ENCODE measurements at regions not wholly inside any gene's neighbourhood (a gene's known extent, or its start where the extent isn't known, plus 50 kb on each side); places are given as distances from the start of the nearest gene placed in this dataset.

DNA sequence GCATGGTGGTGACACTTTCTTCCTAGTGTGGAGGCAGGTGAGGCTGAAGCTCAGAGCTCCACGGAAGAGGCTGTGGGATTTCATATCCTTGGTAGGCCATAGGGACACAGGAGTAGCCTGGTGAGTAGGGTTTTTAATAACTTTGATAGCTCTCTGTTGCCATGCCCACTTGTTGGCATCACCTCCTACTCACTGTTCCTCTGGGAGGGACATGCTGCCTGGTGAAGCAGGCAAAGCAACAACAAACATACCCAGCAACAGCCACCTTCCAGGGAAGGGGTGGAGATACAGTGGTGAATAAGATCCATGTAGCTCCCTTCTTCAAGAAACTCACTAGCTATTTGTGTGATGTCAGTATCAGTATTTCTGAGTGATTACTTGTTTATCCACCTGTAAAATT lies 285.4 kb downstream of the CLIC5 start:
- ATAC-seq (no peak), DNase-seq (no peak)
- intact Hi-C loops (cut with DNase I): no loop called here
- WGBS, 2 donors: 33 to 62% methylated on average over 1 of the region's 1 CpG
- Histone ChIP-seq H3K27ac (no peak overlapping the region), H3K9me3 (no peaks in the 10 kb centered on the region), H3K27me3 (no peaks in the 10 kb centered on the region), H3K4me3 (no peak overlapping the region), H3K4me1 (no peaks in the 10 kb centered on the region), H3K36me3 (replicated peaks in 1 of 2; ENCODE audit: insufficient read depth in 1 of 2, low read depth in 2 of 2) (no peaks in the 10 kb centered on the region)
- TF ChIP-seq, protein P1, sequence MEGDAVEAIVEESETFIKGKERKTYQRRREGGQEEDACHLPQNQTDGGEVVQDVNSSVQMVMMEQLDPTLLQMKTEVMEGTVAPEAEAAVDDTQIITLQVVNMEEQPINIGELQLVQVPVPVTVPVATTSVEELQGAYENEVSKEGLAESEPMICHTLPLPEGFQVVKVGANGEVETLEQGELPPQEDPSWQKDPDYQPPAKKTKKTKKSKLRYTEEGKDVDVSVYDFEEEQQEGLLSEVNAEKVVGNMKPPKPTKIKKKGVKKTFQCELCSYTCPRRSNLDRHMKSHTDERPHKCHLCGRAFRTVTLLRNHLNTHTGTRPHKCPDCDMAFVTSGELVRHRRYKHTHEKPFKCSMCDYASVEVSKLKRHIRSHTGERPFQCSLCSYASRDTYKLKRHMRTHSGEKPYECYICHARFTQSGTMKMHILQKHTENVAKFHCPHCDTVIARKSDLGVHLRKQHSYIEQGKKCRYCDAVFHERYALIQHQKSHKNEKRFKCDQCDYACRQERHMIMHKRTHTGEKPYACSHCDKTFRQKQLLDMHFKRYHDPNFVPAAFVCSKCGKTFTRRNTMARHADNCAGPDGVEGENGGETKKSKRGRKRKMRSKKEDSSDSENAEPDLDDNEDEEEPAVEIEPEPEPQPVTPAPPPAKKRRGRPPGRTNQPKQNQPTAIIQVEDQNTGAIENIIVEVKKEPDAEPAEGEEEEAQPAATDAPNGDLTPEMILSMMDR (IDR thresholded peaks at IDR 0.05): no peak
- no peak for TF ChIP-seq POLR2A (IDR thresholded peaks at IDR 0.05)

DNA sequence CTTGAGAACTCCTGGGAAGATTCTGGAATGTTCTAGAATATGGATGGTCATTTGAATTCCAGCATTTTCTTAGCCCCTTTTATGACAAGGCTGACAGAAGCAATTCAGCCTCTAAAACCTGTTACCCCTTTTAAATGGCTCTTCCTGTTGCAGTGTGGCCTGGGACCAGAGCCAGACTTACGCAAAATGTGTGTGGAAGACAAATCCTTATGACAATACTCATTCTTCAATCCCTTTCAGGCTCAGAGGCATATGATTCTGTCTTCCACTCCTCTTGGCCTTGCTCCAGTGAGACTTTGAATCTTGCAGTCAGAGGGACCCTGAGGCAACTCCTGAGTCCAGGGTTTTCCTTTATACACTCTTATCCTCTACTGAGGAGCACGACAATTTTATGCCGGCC lies 287.0 kb downstream of the CLIC5 start:
- no peaks in the 10 kb centered on the region for H3K36me3 ChIP-seq (replicated peaks in 1 of 2; ENCODE audit: insufficient read depth in 1 of 2, low read depth in 2 of 2)
- no peak overlapping the region for H3K27ac ChIP-seq
- DNase-seq: no peak
- 81 to 89% methylated on average over 3 of the region's 3 CpGs for WGBS, 2 donors
- H3K4me3 ChIP-seq: no peak overlapping the region
- no peak for ATAC-seq
- H3K9me3 ChIP-seq: no peaks in the 10 kb centered on the region
- no peaks in the 10 kb centered on the region for H3K4me1 ChIP-seq
- no peak for TF ChIP-seq POLR2A (IDR thresholded peaks at IDR 0.05)
- TF ChIP-seq, protein P1 (IDR thresholded peaks at IDR 0.05): no peak
- H3K27me3 ChIP-seq: no peaks in the 10 kb centered on the region
- intact Hi-C loops (cut with DNase I): no loop called here

DNA sequence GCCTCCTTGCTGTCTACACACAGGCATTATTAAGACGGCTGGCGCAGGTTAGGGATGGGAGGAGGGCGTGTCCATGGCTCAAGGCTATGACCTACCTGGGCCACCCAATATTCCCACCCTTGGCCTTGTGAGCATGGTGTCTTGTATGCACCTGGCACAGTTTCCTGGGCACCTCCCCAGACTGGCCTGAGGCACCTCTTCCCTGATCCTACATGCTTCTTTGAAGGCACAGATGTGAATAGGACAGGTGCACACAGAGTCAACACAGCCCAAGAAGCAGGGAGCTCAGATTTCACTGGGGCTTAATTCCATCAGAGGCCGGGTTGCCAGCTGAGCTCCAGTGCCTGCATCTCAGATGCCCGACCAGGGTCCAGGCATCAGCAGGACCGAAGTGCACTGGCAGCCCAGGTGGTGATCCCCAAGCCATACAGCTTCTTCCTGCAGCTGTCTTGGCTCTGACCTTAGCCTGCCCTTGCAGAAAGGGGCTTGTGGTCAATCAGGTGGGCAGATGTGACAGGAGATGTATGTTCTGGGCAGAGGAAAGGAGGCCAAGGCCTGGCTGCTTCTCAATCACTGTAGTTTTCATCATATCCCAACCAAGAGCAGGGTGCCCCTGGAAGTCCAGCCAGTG lies 287.7 kb downstream of the CLIC5 start:
- DNase-seq: no peak
- no peak for ATAC-seq

DNA sequence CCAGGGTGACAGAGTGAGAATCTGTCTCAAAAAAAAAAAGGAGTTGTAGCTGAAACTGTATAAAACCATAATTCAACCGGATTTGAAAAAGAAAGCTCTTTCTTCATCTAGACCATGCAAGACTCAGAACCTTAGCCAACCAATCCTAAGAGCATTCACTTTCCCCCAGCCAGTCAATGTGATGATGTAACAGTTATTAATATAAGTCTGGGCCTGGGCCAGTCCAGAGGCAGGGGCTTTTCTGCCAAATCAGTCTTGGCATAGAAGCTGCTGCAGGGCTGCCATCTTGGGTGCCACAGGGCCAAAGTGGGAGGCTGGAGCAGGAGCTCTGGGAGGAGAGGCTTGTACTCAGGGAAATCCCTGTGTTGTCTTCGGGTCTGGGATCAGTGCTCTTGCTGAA lies 288.4 kb downstream of the CLIC5 start:
- 80 to 81% methylated on average over 2 of the region's 2 CpGs for WGBS, 2 donors
- ATAC-seq: no peak

More for the DNA sequence above, 287.7 kb downstream of the CLIC5 start:
- no peak for TF ChIP-seq POLR2A (IDR thresholded peaks at IDR 0.05)
- intact Hi-C loops (cut with DNase I): no loop called here
- H3K4me3 ChIP-seq: no peak overlapping the region
- H3K4me1 ChIP-seq: no peaks in the 10 kb centered on the region
- no peak overlapping the region for H3K27ac ChIP-seq
- no peaks in the 10 kb centered on the region for H3K9me3 ChIP-seq
- no peaks in the 10 kb centered on the region for H3K36me3 ChIP-seq (replicated peaks in 1 of 2; ENCODE audit: insufficient read depth in 1 of 2, low read depth in 2 of 2)
- WGBS, 2 donors: 76 to 92% methylated on average over 4 to 6 of the region's 6 CpGs
- no peaks in the 10 kb centered on the region for H3K27me3 ChIP-seq

DNA sequence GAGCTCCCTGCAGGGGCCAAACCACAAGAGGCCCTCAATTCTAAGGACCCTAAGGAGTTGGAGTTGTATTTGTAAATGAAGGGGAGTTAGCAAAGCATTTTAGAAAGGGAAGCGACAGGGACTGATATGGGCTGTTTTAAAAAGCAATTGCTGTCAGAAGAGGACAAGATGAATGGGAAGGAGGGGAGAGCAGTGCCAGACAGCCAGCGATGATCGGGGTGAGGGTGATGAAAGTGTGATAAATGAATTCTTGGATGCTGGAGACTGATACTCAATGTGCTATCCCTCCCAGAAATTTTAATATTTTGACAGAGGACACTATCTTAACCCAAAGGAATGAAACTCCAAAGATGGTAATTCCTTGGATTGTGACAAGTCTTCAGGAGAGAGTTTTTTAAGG lies 289.2 kb downstream of the CLIC5 start:
- DNase-seq: no peak
- Histone ChIP-seq H3K36me3 (replicated peaks in 1 of 2; ENCODE audit: insufficient read depth in 1 of 2, low read depth in 2 of 2) (no peaks in the 10 kb centered on the region), H3K27ac (no peak overlapping the region), H3K4me3 (no peak overlapping the region), H3K9me3 (no peaks in the 10 kb centered on the region), H3K4me1 (no peaks in the 10 kb centered on the region), H3K27me3 (no peaks in the 10 kb centered on the region)
- 60 to 87% methylated on average over 3 of the region's 3 CpGs for WGBS, 2 donors
- intact Hi-C loops (cut with DNase I): no loop called here
- no peak for ATAC-seq
- TF ChIP-seq, protein P1 (IDR thresholded peaks at IDR 0.05): no peak

More for the DNA sequence above, 288.4 kb downstream of the CLIC5 start:
- DNase-seq: no peak
- TF ChIP-seq POLR2A (IDR thresholded peaks at IDR 0.05): no peak
- TF ChIP-seq, protein P1 (IDR thresholded peaks at IDR 0.05): no peak
- intact Hi-C loops (cut with DNase I): no loop called here
- Histone ChIP-seq H3K27ac (no peak overlapping the region), H3K36me3 (replicated peaks in 1 of 2; ENCODE audit: insufficient read depth in 1 of 2, low read depth in 2 of 2) (no peaks in the 10 kb centered on the region), H3K4me1 (no peaks in the 10 kb centered on the region), H3K9me3 (no peaks in the 10 kb centered on the region), H3K27me3 (no peaks in the 10 kb centered on the region), H3K4me3 (no peak overlapping the region)
